Activated CD4-positive, CD25-positive, alpha-beta regulatory T cell treated with anti-CD3 and anti-CD28 coated beads, Interleukin-2, amount 50 U/mL, for 24 hours (primary cell): ENCODE measurements at regions not wholly inside any gene's neighbourhood (a gene's known extent, or its start where the extent isn't known, plus 50 kb on each side); places are given as distances from the start of the nearest gene placed in this dataset.
A peak's percentile ranks its signal among the peaks of the same experiment; 100 is the strongest.

ENCODE experiments used
- ATAC-seq, 2 donors: fragments of 150-1000 bp; cut with Tn5 transposase; one replicate each; pipeline ENCODE4 v1.10.0; 2021; ENCODE audit warnings: mild to moderate bottlenecking in 1 of 2, moderate library complexity in 1 of 2

GRCh38 chr10:88131511-88132139 lies 268.2 kb downstream of the PTEN start:
- ATAC-seq: no peak

DNA sequence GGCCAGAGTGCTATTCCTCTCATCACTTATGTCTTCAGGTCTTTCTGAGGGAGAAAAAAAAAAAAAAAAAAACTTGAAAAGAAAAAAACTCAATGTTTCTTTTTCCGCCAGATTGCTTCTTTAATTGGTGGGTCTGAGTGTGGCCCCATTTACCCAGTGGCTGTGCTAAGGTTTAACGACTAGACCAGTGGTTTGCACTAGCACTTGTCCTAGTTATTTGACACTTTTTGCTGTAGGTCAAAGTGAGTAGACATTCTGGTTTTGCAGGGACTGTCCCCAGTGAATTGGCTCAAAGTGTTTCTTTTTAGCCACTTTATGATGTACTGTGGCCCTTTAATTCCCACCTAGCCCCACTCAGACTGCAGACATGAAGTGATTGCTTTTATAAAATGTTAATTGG lies 273.3 kb downstream of the PTEN start:
- ATAC-seq: no peak

DNA sequence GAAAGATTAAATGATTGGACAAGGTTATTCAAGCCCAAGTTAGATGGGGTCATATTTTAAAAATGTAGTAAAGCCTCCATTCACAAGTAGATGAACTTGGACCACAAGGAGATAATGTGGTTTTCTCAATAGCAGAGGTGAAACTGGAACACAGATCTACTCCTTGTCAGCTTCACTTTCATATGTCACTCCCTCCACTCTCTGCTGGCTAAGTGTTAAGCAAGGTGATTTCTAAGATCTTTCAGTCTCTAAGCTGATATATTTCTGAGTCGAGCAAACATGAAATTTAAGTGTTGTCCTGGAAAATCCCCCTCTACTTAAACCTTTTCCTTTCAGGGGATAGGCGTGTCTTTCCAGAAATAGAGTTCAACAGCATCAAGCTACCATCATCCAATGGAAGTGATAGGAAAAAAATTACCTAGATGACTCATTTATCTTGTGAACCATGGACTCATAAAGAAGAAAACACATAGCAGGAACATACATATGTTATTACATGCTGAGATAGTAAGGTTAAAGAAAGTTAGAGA lies 275.0 kb downstream of the PTEN start:
- peak; percentile 87 for ATAC-seq

GRCh38 chr10:88147000-88147798 lies 283.8 kb downstream of the PTEN start:
- no peak for ATAC-seq

DNA sequence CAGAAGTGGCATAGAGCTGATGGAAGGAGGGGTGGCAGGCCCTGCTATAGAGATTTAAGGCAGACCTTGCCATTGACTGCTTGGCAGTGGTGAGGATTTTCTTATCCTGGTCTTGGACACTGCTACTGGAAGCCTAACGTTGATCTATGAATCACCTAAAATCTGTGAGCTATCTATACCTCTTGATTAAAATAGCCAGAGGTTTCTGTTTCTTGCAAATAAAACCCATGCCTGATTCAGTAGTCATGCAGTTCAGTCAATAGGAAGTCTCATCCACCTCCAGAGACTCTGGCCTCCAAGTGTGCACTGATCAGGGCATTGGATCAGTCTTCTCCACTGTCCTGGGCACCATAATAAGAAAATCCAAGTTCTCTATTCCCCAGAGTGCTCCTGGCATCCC lies 286.5 kb downstream of the PTEN start:
- no peak for ATAC-seq

GRCh38 chr10:88150339-88150738 lies 286.9 kb downstream of the PTEN start:
- ATAC-seq: no peak

DNA sequence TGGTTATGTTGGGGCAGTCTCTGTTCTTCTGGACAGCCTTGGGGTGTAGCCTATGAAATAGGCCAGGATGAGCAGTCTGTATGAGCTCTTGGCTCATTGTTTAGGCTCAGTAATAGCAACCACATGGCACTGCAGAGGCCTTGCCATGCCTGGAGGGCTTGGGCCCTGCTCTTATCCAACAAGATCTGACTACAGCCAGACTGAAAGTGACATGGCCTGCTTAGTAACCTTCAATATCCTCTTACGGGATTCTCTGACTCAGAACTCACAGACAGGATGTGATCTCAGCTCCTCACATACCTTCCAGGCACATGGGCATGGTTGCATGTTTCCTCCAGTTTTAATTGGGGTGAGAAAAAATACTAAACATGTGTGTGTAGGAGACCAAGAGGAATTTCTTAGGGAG lies 289.3 kb downstream of the PTEN start:
- ATAC-seq: peak; percentile 98 to 99

DNA sequence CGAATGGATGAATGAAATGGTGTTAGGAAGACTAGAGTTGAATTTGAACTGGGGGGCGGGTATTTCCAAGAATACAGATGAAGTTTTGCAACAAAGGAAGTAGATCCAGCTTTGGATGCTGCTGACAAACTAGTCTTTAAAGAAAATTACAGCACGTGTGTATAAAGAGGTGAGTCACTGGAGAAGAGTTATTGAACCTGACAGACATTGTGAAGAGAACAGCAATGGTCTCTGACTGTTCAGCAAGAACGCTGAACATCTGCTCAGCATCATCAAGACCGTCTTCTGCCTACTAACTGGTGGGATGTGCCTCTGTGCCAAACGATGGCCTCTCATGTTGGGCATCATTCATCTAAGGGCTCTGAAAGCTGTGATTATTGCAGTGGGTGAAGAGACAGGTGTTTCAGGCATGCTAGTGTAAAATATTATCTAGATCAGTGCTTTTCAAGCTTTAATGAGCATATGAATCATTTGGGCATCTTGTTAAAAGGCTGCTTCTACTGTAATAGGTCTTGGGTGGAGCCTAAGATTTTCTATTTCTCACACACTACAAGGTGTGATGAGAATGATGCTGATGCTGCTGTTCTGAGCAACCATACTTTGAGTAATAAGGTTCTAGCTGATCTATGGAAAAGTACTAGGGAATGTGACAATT lies 291.3 kb downstream of the PTEN start:
- ATAC-seq: no peak

- ATAC-seq: no peak
Measured at GRCh38 chr10:88156341-88156740, 292.9 kb downstream of the PTEN start.

DNA sequence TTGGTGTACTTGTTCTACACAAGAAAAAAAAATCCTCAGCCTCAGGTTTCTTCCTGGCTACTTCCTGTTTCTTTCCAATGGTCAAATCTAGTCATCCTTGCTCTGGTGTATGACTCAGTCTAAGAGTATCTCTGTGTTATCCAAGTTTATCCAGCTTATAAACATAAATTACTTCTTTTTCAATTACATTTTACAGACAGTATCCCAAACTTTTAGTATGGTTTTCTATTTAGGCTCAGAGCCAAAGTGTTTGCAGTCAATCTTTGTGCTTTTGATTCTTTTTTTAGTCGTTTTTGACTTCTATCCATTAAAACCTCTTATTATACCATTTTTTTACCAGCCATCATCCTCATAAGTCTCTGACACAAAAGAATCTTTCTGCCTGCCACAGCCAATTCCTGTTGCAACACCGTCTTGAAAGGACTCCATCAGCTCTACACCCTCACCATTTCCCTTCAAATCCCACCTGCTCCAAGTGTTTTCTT lies 294.6 kb downstream of the PTEN start:
- no peak for ATAC-seq

GRCh38 chr10:88158526-88159122 lies 295.2 kb downstream of the PTEN start:
- no peak for ATAC-seq

- no peak for ATAC-seq
Measured at GRCh38 chr10:88159127-88159829, 295.9 kb downstream of the PTEN start.

DNA sequence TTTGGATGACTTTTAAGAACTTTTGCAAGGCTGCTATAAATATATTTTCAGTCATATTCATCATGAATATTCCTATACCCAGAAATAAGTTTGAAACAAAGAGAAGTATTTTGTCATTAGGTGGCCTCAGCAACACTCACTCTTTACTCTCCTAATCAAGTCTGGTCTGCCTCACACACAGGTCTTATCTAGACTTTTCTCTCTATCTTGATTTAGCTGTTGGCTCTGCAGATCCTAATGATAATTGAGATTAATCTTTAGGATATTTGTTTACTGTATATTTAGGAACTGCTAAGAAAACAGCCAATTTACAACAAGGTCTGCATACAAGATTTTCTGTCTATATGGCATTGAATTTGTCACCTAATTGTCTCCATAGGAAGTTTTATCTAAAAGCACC lies 297.6 kb downstream of the PTEN start:
- ATAC-seq: no peak

DNA sequence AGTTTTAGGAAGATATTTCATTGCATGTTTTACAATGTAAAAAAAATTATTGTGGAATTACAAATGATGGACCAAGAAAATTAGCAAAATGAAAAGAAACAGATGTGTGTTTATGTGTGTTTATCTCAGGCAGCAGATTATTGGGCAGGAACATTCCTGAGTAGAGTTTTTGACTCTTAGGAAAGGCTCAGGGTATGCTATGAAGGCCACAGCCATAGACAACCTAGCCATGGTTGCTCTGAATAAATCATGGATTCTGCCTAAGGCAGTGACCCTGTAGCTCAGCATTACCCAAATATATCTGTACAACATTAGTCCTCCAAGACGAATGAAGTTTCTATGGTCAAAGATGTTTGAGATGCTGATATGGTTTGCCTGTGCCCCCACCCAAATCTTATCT lies 298.3 kb downstream of the PTEN start:
- no peak for ATAC-seq

DNA sequence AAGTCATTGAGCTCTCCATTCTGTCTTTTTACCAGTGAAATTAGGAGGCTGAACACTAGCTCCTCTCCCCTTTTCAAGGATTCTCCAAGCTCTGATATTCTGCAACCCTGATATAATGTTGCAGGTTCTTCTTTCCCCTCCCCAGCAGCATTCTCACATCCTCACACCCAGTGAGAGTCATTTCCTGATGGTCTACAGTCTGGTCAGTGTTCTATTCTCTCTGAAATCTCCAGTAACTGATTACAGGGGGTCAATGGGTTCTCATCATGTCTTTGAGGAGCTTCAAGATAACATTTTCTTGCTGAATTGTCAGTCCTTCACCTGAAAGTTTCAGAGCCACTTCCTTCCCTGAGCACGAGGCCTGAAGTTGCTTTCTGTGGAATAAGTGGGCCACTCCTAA lies 299.4 kb downstream of the PTEN start:
- ATAC-seq: no peak

DNA sequence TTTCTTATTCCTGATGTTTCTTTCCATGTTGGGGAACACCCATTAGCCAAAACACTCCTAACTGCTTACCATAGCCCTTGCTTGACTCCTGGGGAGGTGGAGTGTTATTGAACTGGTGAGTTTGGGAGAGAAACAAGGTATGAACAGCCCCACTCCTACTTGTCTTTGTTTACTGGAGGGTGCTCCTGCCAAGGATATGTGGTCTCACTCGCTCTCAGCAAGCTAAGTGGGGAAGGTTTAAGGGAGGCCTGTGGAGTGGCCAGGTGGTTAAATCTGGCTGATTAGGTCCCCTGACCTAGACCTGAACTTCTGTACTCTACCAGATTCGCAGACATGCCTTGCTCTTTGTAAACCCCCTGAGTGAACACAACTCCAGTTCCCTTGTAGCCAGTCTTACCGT lies 300.1 kb downstream of the PTEN start:
- no peak for ATAC-seq

GRCh38 chr10:88164471-88164870 lies 301.0 kb downstream of the PTEN start:
- no peak for ATAC-seq

GRCh38 chr10:88165849-88166271 lies 302.4 kb downstream of the PTEN start:
- no peak for ATAC-seq

DNA sequence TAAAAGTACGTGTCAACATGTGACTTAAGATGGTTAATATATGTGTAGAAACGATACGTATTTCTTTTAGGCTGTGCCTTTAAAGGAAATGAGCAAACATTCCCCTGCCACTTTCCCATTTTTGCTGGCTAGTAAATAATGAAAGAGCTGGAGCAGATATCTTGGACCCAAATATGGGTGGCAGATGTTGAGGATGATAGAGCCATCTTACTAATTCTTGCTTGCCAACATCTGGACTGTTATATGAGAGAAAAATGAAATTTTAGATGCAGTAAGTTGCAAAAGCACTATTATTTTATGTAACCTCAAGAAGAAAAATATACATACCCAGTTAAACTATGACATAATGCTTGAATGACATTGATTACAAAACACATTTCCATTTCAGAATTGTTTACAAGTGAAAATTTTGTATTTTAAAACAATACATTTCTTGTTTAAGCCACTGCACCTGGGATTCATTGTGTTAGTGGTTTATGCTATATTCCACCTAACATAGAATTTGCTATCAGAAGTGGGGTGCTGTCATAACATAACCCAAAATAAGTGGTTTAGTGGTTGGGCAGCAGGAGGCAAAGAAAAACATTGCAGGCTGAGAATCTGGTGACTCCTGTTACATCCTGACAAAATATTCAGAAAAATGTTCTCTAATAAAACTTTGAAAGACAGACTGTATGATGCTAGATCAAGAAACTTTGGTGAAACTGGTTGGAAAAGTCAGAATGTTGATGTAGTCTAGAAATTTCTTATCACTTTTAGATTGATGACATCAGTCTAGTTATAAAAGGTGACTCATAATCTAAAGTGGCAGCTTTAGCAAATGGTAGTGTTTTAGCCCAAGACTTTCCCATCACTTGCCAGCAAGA lies 305.0 kb downstream of the PTEN start:
- no peak for ATAC-seq

GRCh38 chr10:88169037-88169319 lies 305.6 kb downstream of the PTEN start:
- no peak for ATAC-seq

GRCh38 chr10:88170628-88171027 lies 307.2 kb downstream of the PTEN start:
- no peak for ATAC-seq

DNA sequence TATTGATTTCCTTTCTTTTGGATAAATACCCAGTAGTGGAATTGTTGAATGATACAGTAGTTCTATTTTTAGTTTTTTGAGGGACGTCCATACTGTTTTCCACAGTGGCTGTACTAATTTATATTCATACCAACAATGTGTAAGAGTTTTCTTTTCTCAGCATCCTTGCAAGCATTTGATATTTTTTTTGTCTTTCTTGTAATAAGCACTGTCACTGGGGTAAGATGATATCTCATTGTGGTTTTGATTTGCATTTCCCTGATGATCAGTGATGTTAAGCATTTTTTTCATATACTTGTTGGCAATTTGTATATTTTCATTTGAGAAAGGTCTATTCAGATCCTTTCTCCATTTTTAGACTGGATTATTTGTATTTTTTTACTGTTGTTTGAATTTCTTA lies 308.7 kb downstream of the PTEN start:
- peak in 1 of 2 donors; percentile 51 for ATAC-seq
